Endothelial cell of umbilical vein (primary cell): ENCODE measurements at regions not wholly inside any gene's neighbourhood (a gene's known extent, or its start where the extent isn't known, plus 50 kb on each side); places are given as distances from the start of the nearest gene placed in this dataset.

Source experiments
- BruUV-seq: library from RNA; stranded (reverse); fragments of 400-500 nt; replicated peaks from 2 replicates; lab custom pipeline; 2021; lab: Mats Ljungman, UMichigan
- CTCF ChIA-PET: fragments of 300-600, 350-600 bp; sonication (Branson Sonifier 250); formaldehyde crosslinking; loops from one replicate; lab custom pipeline; 2021; ENCODE audit warnings: antibody characterized with exemption, inconsistent platforms; lab: Charles Lee
- POLR2A ChIA-PET: fragments of 300-600, 350-600 bp; sonication (Branson Sonifier 250); formaldehyde crosslinking; loops from one replicate; lab custom pipeline; 2021; ENCODE audit warnings: antibody characterized with exemption, inconsistent platforms; lab: Charles Lee
- DNase-seq: peaks from one replicate; pipeline ENCODE4 v3.0.0-alpha.2; 2011; ENCODE audit warnings: low read depth, low spot score
- FAIRE-seq: peaks from 2 replicates; lab custom pipeline; 2011; peaks lifted over from hg19 to GRCh38; lab: Jason Lieb, UNC
- H2AFZ ChIP-seq: 2 replicates; pipeline ENCODE4 v1.6.0; 2012; ENCODE audit warnings: low read depth, low read length, control low read depth, inconsistent platforms
- H3K27ac ChIP-seq: 2 replicates; pipeline ENCODE4 v1.5.1; 2011; ENCODE audit warnings: low read depth, mild to moderate bottlenecking, control low read depth, low read length, moderate library complexity; ENCODE audit not compliant: insufficient read depth
- H3K27me3 ChIP-seq, 2 experiments: 2 replicates each; pipeline versions ENCODE4 v1.6.0 to v1.6.1; 2011; ENCODE audit warnings: low read length in 2 of 2, mixed read lengths in 1 of 2; ENCODE audit not compliant: control insufficient read depth in 2 of 2, insufficient read depth in 2 of 2
- H3K36me3 ChIP-seq, 2 experiments: 2 replicates in 1 of 2; 3 replicates in 1 of 2; pipeline ENCODE4 v1.5.1; 2011; ENCODE audit warnings: low read length in 2 of 2, mild to moderate bottlenecking in 1 of 2, moderate library complexity in 1 of 2; ENCODE audit not compliant: control insufficient read depth in 2 of 2, insufficient read depth in 2 of 2; ENCODE audit errors: extremely low read depth in 1 of 2
- H3K4me1 ChIP-seq: 3 replicates; pipeline ENCODE4 v1.5.1; 2011; ENCODE audit warnings: mild to moderate bottlenecking, low read length; ENCODE audit not compliant: control insufficient read depth, insufficient read depth; ENCODE audit errors: extremely low read depth
- H3K4me2 ChIP-seq: 2 replicates; pipeline ENCODE4 v1.6.1; 2011; ENCODE audit warnings: low read length, control low read depth, mixed read lengths; ENCODE audit not compliant: insufficient read depth
- H3K4me3 ChIP-seq, 3 experiments: fragments of 200-600 bp in 1 of 3; sonication (generic), shearing (Covaris generic) in 1 of 3; replicated peaks in 1 of 3; 2 replicates each; pipeline ENCODE4 v1.5.1; 2011 to 2016; ENCODE audit warnings: control low read depth in 3 of 3, low read length in 3 of 3, mild to moderate bottlenecking in 2 of 3, inconsistent platforms in 1 of 3, low read depth in 1 of 3, moderate library complexity in 1 of 3; ENCODE audit not compliant: insufficient read depth in 1 of 3
- H3K79me2 ChIP-seq: 2 replicates; pipeline ENCODE4 v1.6.0; 2012; ENCODE audit warnings: low read length, inconsistent platforms; ENCODE audit not compliant: control insufficient read depth, insufficient read depth
- H3K9ac ChIP-seq: replicated peaks from 2 replicates; pipeline ENCODE3; 2011; ENCODE audit warnings: low read length, control low read depth; ENCODE audit not compliant: insufficient read depth; ENCODE audit errors: extremely low read depth
- H3K9me1 ChIP-seq: replicated peaks from 3 replicates; pipeline ENCODE4 v1.6.0; 2011; ENCODE audit warnings: mild to moderate bottlenecking, low read length; ENCODE audit not compliant: control insufficient read depth, insufficient read depth; ENCODE audit errors: extremely low read depth
- H3K9me3 ChIP-seq: replicated peaks from 2 replicates; pipeline ENCODE4 v1.5.1; 2012; ENCODE audit warnings: low read length, inconsistent platforms; ENCODE audit not compliant: control insufficient read depth, insufficient read depth
- H4K20me1 ChIP-seq: replicated peaks from 2 replicates; pipeline ENCODE3; 2011; ENCODE audit warnings: mild to moderate bottlenecking, low read length; ENCODE audit not compliant: control insufficient read depth, insufficient read depth; ENCODE audit errors: extremely low read depth
- FOS ChIP-seq: IDR thresholded peaks from 2 replicates; pipeline ENCODE4 v1.6.1; 2011; ENCODE audit warnings: mild to moderate bottlenecking, low read length, moderate library complexity, borderline replicate concordance; ENCODE audit not compliant: insufficient read depth
- GATA2 ChIP-seq: IDR thresholded peaks from 2 replicates; pipeline ENCODE4 v1.7.0; 2011; ENCODE audit warnings: low read depth, mild to moderate bottlenecking, moderate library complexity, mixed read lengths, low read length; ENCODE audit not compliant: insufficient read length, insufficient read depth
- JUN ChIP-seq: IDR thresholded peaks from 2 replicates; pipeline ENCODE4 v1.6.1; 2011; ENCODE audit warnings: borderline replicate concordance, low read depth; ENCODE audit not compliant: insufficient read length, insufficient read depth
- POLR2A ChIP-seq: IDR thresholded peaks from 2 replicates; pipeline ENCODE4 v1.6.1; 2012; ENCODE audit warnings: low read depth, mild to moderate bottlenecking, control low read depth, low read length
- POLR2AphosphoS5 ChIP-seq: IDR thresholded peaks from 2 replicates; pipeline ENCODE4 v1.6.1; 2012; ENCODE audit warnings: low read depth, mild to moderate bottlenecking, control low read depth, low read length, moderate library complexity; ENCODE audit not compliant: insufficient read depth
- dilution Hi-C: fragments of 300-500 bp; cut with MboI; formaldehyde crosslinking; loops from one replicate; pipeline ENCODE4 v1.15.0; 2019; ENCODE audit warnings: low sequenced_read_pairs; ENCODE audit not compliant: extremely low pct_ligation_motif_present
- intact Hi-C: fragments of 100-400 bp; cut with micrococcal nuclease; formaldehyde crosslinking; loops from one replicate; pipeline ENCODE4 v1.10.0; 2022
- TF ChIP-seq, protein P1 (sequence below), 2 donors: IDR thresholded peaks; 1 replicate in 1 of 2; 2 replicates in 1 of 2; pipeline ENCODE4 v1.5.1; 2011; ENCODE audit warnings: low read length in 2 of 2, mild to moderate bottlenecking in 2 of 2, moderate library complexity in 2 of 2, control low read depth in 1 of 2, inconsistent platforms in 1 of 2, low read depth in 1 of 2; ENCODE audit not compliant: insufficient read depth in 1 of 2; ENCODE audit errors: extremely low read depth in 1 of 2
- TF ChIP-seq, protein P2 (sequence below): IDR thresholded peaks from 2 replicates; pipeline ENCODE4 v1.6.1; 2011; ENCODE audit not compliant: insufficient read depth, insufficient read length

DNA sequence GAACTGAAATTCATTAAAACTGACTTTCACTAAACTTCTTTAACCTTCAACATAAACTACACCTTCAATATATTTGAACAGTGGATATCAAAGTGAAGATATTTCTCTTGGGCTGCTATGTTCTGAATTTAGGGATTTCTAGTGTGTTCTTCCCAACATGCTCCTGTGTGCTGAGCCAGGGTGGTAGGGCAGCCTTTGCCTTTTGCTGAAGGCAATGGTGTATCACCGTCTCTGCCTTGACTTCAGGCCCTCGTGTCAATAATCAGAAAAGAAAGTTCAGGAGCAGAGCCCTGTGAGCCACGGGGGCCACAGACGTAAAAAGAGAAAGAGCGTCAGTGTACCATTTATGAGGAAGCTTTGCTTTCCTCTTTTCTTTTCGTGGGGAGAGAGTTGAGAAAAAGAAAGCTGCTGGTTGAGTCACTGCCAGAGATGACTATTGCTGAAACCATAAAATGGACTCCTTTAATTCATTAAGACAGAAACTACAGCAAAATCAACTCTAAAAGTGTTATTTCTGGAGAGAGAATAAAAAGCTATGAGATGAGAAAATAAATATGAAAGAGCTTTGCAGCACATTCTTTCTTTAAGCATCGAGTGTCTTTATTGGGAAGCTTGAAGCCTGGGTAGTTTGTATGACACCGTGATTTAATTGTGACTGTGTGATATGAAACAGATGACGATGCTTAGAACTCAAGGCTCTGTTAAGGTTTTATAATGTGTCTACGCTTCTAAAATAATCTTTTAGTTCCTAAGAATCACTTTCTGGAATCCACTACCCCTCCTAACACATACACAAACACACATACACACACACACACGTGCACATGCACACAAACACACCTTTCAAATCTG lies 271.8 kb upstream of the MTNR1B start:
- BruUV-seq: no TSS peak
- CTCF ChIA-PET: no interaction called here
- no peak overlapping the region for H2AFZ ChIP-seq

More for the DNA sequence above, 271.8 kb upstream of the MTNR1B start:
- H3K79me2 ChIP-seq: no peaks in the 10 kb centered on the region
- H3K9me3 ChIP-seq: peaks cover 5% of the 10 kb centered on the region
- H4K20me1 ChIP-seq: no peaks in the 10 kb centered on the region
- no peak for FAIRE-seq
- TF ChIP-seq POLR2A (no peak), GATA2 (no peak), FOS (no peak), JUN (no peak), POLR2AphosphoS5 (no peak)
- TF ChIP-seq, protein P1, sequence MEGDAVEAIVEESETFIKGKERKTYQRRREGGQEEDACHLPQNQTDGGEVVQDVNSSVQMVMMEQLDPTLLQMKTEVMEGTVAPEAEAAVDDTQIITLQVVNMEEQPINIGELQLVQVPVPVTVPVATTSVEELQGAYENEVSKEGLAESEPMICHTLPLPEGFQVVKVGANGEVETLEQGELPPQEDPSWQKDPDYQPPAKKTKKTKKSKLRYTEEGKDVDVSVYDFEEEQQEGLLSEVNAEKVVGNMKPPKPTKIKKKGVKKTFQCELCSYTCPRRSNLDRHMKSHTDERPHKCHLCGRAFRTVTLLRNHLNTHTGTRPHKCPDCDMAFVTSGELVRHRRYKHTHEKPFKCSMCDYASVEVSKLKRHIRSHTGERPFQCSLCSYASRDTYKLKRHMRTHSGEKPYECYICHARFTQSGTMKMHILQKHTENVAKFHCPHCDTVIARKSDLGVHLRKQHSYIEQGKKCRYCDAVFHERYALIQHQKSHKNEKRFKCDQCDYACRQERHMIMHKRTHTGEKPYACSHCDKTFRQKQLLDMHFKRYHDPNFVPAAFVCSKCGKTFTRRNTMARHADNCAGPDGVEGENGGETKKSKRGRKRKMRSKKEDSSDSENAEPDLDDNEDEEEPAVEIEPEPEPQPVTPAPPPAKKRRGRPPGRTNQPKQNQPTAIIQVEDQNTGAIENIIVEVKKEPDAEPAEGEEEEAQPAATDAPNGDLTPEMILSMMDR (IDR thresholded peaks at IDR 0.05; ENCODE audit: extremely low read depth in 1 of 2, insufficient read depth in 1 of 2, low read depth in 1 of 2, low read length in 2 of 2): no peak
- TF ChIP-seq, protein P2, sequence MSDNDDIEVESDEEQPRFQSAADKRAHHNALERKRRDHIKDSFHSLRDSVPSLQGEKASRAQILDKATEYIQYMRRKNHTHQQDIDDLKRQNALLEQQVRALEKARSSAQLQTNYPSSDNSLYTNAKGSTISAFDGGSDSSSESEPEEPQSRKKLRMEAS: no peak
- intact Hi-C loops: no loop called here
- H3K9me1 ChIP-seq: no peaks in the 10 kb centered on the region
- H3K27ac ChIP-seq: no peak overlapping the region
- dilution Hi-C loops: no loop called here
- POLR2A ChIA-PET: no interaction called here
- H3K9ac ChIP-seq: no peak overlapping the region
- no peaks in the 10 kb centered on the region for H3K4me1 ChIP-seq
- no peaks in the 10 kb centered on the region for H3K36me3 ChIP-seq
- H3K27me3 ChIP-seq: no peaks in the 10 kb centered on the region
- H3K4me3 ChIP-seq: no peak overlapping the region
- DNase-seq: no peak
- no peak overlapping the region for H3K4me2 ChIP-seq
